ENCODE measurements at regions not wholly inside any gene's neighbourhood (a gene's known extent, or its start where the extent isn't known, plus 50 kb on each side); places are given as distances from the start of the nearest gene placed in this dataset.

DNA sequence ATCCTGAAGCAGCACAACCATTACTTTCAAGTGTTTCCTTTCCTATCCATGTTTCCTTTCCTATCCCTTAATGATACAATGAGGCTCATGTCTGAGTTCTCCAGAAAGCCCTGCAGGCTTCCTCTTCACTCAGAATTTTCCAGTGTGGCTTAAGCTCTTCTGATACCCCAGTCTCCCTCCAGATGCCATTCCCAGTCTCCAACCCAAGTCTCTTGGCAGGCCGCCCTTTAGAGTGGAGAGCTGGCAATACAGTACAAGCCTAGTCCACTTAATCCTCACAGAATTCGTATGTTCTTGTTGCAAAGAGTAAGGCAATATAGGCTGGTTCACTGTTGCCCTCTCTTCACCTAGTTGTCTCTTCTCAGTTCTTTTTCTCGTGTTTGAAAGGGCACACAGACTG, 503.9 kb upstream of the MDFIC2 start:
- no peak for TF ChIP-seq CTCF (IDR thresholded peaks at IDR 0.05; ENCODE audit: insufficient read depth, missing control alignments)
- no peak for FAIRE-seq
- no peak for DNase-seq (ENCODE audit: insufficient read length, low spot score)

GRCh38 chr3:70815817-70816216, 503.4 kb upstream of the MDFIC2 start:
- no peak for DNase-seq (ENCODE audit: insufficient read length, low spot score)
- TF ChIP-seq CTCF (IDR thresholded peaks at IDR 0.05; ENCODE audit: insufficient read depth, missing control alignments), result no peak
- no peak for FAIRE-seq

GRCh38 chr3:70813311-70813710, 500.9 kb upstream of the MDFIC2 start:
- TF ChIP-seq CTCF (IDR thresholded peaks at IDR 0.05; ENCODE audit: insufficient read depth, missing control alignments), result no peak
- no peak for DNase-seq (ENCODE audit: insufficient read length, low spot score)
- no peak for FAIRE-seq

DNA sequence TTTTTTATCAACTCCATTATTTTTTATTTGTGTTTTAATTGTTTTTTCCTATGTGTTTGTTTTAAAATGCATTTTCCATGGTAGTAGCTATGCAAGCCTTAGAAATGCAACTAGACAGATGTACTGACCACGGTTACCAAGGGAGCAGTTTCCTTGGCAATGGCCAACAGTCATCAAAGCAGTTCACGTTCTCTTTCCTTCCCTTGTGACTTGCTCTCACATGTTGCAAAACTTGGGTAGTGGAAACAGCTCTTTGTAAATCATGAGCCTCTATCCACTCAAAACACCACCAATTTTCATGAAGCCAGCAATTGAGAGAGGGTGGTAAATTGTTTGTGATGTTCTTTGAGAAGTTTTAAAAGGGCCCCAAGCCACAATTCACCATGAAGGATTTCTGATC, 499.4 kb upstream of the MDFIC2 start:
- FAIRE-seq (no peak), DNase-seq (ENCODE audit: insufficient read length, low spot score) (no peak)
- no peak for TF ChIP-seq CTCF (IDR thresholded peaks at IDR 0.05; ENCODE audit: insufficient read depth, missing control alignments)

DNA sequence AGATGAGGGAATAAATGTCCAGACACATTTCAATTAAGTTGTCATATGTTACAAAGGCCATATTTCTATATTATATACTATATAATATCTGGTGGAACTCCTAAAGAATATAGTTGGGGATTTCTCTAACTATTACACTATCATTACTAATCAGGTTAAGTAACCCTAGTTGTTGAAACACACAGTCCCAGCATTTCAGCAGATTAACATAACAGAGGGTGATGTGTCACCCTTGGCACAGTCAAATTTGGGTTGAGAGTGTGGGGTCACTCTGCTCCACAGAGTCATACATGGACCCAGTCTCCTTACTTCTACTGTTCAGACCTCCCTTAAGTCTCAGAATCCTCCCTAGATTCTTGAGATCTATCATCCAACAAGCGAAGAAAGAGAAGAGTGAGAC, 496.4 kb upstream of the MDFIC2 start:
- DNase-seq (ENCODE audit: insufficient read length, low spot score) (no peak), FAIRE-seq (no peak)
- TF ChIP-seq CTCF (IDR thresholded peaks at IDR 0.05; ENCODE audit: insufficient read depth, missing control alignments), result no peak

DNA sequence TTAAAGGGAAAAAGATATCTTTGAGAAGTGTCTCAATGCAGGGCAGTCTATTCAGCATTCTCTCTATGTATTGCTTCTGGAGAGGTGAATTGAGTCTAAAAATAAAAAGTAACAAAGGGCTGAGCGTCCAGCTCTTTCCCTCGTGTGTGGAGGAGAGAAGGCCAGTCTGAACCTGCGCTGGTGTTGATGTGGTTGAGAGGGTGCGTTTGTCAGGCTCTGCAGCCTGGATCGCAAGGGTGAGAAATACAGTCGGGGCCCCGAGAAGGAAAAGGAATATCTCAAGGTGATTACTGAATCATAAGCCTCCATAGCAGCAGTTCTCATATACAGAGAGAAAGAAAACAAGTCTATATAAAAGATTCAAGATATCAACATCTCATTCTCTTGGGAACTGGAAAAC, 494.1 kb upstream of the MDFIC2 start:
- no peak for DNase-seq (ENCODE audit: insufficient read length, low spot score)
- FAIRE-seq, result no peak
- TF ChIP-seq CTCF (IDR thresholded peaks at IDR 0.05; ENCODE audit: insufficient read depth, missing control alignments), result no peak

DNA sequence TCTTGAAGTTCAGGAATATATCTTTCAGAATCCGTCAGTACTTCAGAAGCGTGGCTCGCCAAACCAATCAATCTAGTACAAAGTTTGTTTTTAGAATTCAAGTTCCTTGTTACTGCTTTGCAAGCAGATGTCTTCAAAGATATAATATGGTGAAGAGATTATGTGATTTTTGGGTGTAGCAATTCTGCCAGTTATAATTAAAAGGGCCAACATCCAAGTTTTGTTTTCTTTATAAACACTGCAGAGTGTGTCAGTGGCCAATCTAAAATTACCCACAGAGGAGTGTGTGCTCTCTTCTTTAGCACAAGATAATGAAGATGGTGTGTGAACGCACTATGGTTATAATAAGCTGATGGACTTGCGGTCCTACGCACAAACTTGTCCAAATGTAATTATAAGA, 493.6 kb upstream of the MDFIC2 start:
- no peak for TF ChIP-seq CTCF (IDR thresholded peaks at IDR 0.05; ENCODE audit: insufficient read depth, missing control alignments)
- FAIRE-seq (no peak), DNase-seq (ENCODE audit: insufficient read length, low spot score) (no peak)

All from D721Med (cell line).